Thyroid gland (tissue), 4 donors: ENCODE measurements at regions not wholly inside any gene's neighbourhood (a gene's known extent, or its start where the extent isn't known, plus 50 kb on each side); places are given as distances from the start of the nearest gene placed in this dataset.

Source experiments
- CTCF ChIP-seq, 6 experiments: fragments of 200-600 bp in 3 of 6; fragments of 450-650 bp in 3 of 6; sonication (generic) in 3 of 6; IDR thresholded peaks; one replicate each; pipeline ENCODE4 v1.5.1; 2016 to 2019; ENCODE audit warnings: antibody characterized with exemption in 6 of 6, mild to moderate bottlenecking in 2 of 6, inconsistent platforms in 1 of 6, moderate library complexity in 1 of 6
- POLR2A ChIP-seq, 2 donors: fragments of 450-650 bp; IDR thresholded peaks; one replicate each; pipeline ENCODE4 v1.6.1; 2017; ENCODE audit warnings: antibody characterized with exemption in 2 of 2, mild to moderate bottlenecking in 2 of 2, moderate library complexity in 1 of 2

- TF ChIP-seq CTCF (IDR thresholded peaks at IDR 0.05) (no peak), POLR2A (IDR thresholded peaks at IDR 0.05) (no peak)
Observed at GRCh38 chr11:122306831-122307391, 190.9 kb upstream of the BLID start.
